Liver (tissue), 3 donors: ENCODE measurements at regions not wholly inside any gene's neighbourhood (a gene's known extent, or its start where the extent isn't known, plus 50 kb on each side); places are given as distances from the start of the nearest gene placed in this dataset.

Experiments
- EGR1 ChIP-seq, 2 donors: IDR thresholded peaks; 2 replicates each; pipeline ENCODE4 v1.6.1; 2016 to 2018; ENCODE audit warnings: antibody characterized with exemption in 2 of 2, low read depth in 2 of 2
- GABPA ChIP-seq, 2 donors: IDR thresholded peaks in 1 of 2; conservative IDR thresholded peaks in 1 of 2; 2 replicates each; pipeline ENCODE4 v1.6.1; 2016; ENCODE audit warnings: antibody characterized with exemption in 2 of 2, mild to moderate bottlenecking in 1 of 2, moderate library complexity in 1 of 2
- JUND ChIP-seq, 2 donors: IDR thresholded peaks; 2 replicates each; pipeline ENCODE4 v1.6.1; 2016; ENCODE audit warnings: antibody characterized with exemption in 2 of 2
- RAD21 ChIP-seq, 2 donors: IDR thresholded peaks; 2 replicates each; pipeline ENCODE4 v1.6.1; 2016; ENCODE audit warnings: antibody characterized with exemption in 2 of 2, mild to moderate bottlenecking in 2 of 2
- RXRA ChIP-seq, 2 donors: IDR thresholded peaks; 2 replicates each; pipeline ENCODE4 v1.6.1; 2017 to 2018; ENCODE audit warnings: antibody characterized with exemption in 2 of 2, mild to moderate bottlenecking in 1 of 2
- YY1 ChIP-seq: IDR thresholded peaks from 2 replicates; pipeline ENCODE4 v1.6.1; 2016; ENCODE audit warnings: antibody characterized with exemption, mild to moderate bottlenecking
- TF ChIP-seq, protein P1 (sequence below): IDR thresholded peaks from 2 replicates; pipeline ENCODE4 v1.6.1; 2016; ENCODE audit warnings: antibody characterized with exemption, mild to moderate bottlenecking
- TF ChIP-seq, protein P2 (sequence below): IDR thresholded peaks from 2 replicates; pipeline ENCODE4 v1.6.1; 2016; ENCODE audit warnings: antibody characterized with exemption
- TF ChIP-seq, protein P3 (sequence below): fragments of 150-350 bp; IDR thresholded peaks from 2 replicates; pipeline ENCODE4 v1.5.1; 2017; ENCODE audit warnings: improper control_type of control experiment, low read depth, low read length; ENCODE audit not compliant: missing input control
- TF ChIP-seq, protein P4 (sequence below): IDR thresholded peaks from 2 replicates; pipeline ENCODE4 v1.6.1; 2016; ENCODE audit warnings: antibody characterized with exemption
- TF ChIP-seq, protein P5 (sequence below): IDR thresholded peaks from 2 replicates; pipeline ENCODE4 v1.6.1; 2016; ENCODE audit warnings: antibody characterized with exemption
- donor health status: healthy.
- donor health status: healthy.

DNA sequence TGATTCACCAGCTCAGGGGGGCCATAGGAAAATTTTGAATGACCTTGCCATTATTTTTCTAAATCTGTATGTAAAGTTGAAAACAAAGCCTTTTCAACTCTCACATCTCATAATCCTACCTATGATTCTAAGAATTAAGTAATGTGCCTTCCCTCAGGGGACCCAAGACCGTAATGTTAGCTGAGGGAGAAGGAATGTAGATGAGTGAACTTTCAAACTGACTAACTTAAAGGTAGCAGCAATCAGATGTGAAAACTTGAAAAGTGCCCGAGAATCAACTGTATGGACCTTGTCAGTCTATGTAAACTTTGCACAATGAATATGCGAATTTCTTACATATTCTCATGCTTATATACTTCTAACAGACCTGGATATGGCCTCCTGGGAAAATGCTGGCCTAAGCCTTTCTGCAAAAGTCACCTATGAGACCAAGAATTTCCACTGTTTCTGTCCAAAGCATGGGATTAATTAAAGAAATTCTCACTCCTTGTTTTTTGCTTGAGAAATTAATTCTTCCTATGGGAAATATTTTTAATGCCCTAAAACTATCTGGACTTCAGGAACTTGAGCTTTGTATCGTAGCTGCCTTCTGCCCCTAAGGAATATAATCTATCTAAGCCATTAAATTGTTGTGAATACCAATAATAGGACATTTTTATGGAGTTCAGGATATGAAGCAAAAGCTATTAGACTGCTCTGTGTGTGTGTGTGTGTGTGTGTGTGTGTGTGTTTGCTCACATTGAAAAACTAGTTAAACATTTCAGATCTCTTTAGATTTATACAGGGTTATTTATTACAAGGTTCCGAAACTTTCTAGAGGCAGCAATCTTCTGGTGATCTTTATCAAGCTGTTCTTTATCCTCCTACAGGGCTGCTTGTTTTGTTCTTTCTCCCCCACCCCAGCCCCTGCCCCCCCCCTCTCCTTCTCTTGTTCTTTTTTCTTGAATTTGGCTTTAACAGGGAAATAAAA is 169.1 kb upstream of the CLINT1 start:
- TF ChIP-seq, protein P1, sequence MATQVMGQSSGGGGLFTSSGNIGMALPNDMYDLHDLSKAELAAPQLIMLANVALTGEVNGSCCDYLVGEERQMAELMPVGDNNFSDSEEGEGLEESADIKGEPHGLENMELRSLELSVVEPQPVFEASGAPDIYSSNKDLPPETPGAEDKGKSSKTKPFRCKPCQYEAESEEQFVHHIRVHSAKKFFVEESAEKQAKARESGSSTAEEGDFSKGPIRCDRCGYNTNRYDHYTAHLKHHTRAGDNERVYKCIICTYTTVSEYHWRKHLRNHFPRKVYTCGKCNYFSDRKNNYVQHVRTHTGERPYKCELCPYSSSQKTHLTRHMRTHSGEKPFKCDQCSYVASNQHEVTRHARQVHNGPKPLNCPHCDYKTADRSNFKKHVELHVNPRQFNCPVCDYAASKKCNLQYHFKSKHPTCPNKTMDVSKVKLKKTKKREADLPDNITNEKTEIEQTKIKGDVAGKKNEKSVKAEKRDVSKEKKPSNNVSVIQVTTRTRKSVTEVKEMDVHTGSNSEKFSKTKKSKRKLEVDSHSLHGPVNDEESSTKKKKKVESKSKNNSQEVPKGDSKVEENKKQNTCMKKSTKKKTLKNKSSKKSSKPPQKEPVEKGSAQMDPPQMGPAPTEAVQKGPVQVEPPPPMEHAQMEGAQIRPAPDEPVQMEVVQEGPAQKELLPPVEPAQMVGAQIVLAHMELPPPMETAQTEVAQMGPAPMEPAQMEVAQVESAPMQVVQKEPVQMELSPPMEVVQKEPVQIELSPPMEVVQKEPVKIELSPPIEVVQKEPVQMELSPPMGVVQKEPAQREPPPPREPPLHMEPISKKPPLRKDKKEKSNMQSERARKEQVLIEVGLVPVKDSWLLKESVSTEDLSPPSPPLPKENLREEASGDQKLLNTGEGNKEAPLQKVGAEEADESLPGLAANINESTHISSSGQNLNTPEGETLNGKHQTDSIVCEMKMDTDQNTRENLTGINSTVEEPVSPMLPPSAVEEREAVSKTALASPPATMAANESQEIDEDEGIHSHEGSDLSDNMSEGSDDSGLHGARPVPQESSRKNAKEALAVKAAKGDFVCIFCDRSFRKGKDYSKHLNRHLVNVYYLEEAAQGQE: no peak
- TF ChIP-seq, protein P2, sequence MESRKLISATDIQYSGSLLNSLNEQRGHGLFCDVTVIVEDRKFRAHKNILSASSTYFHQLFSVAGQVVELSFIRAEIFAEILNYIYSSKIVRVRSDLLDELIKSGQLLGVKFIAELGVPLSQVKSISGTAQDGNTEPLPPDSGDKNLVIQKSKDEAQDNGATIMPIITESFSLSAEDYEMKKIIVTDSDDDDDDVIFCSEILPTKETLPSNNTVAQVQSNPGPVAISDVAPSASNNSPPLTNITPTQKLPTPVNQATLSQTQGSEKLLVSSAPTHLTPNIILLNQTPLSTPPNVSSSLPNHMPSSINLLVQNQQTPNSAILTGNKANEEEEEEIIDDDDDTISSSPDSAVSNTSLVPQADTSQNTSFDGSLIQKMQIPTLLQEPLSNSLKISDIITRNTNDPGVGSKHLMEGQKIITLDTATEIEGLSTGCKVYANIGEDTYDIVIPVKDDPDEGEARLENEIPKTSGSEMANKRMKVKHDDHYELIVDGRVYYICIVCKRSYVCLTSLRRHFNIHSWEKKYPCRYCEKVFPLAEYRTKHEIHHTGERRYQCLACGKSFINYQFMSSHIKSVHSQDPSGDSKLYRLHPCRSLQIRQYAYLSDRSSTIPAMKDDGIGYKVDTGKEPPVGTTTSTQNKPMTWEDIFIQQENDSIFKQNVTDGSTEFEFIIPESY: no peak
- TF ChIP-seq, protein P3, sequence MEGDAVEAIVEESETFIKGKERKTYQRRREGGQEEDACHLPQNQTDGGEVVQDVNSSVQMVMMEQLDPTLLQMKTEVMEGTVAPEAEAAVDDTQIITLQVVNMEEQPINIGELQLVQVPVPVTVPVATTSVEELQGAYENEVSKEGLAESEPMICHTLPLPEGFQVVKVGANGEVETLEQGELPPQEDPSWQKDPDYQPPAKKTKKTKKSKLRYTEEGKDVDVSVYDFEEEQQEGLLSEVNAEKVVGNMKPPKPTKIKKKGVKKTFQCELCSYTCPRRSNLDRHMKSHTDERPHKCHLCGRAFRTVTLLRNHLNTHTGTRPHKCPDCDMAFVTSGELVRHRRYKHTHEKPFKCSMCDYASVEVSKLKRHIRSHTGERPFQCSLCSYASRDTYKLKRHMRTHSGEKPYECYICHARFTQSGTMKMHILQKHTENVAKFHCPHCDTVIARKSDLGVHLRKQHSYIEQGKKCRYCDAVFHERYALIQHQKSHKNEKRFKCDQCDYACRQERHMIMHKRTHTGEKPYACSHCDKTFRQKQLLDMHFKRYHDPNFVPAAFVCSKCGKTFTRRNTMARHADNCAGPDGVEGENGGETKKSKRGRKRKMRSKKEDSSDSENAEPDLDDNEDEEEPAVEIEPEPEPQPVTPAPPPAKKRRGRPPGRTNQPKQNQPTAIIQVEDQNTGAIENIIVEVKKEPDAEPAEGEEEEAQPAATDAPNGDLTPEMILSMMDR: no peak
- TF ChIP-seq, protein P4, sequence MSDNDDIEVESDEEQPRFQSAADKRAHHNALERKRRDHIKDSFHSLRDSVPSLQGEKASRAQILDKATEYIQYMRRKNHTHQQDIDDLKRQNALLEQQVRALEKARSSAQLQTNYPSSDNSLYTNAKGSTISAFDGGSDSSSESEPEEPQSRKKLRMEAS: no peak
- TF ChIP-seq EGR1 (IDR thresholded peaks at IDR 0.05; ENCODE audit: low read depth in 2 of 2): no peak
- no peak for TF ChIP-seq JUND (IDR thresholded peaks at IDR 0.05)
- TF ChIP-seq, protein P5, sequence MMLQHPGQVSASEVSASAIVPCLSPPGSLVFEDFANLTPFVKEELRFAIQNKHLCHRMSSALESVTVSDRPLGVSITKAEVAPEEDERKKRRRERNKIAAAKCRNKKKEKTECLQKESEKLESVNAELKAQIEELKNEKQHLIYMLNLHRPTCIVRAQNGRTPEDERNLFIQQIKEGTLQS: no peak
- peak in 1 of 2 donors; percentile 13 for TF ChIP-seq RXRA (IDR thresholded peaks at IDR 0.05)
- peak; percentile 27 for TF ChIP-seq YY1
- no peak for TF ChIP-seq GABPA (IDR thresholded peaks at IDR 0.05 in 1 of 2, conservative IDR thresholded peaks at IDR 0.05 in 1 of 2)
- peak in 1 of 2 donors; percentile 10 for TF ChIP-seq RAD21 (IDR thresholded peaks at IDR 0.05)
